ENCODE measurements at regions not wholly inside any gene's neighbourhood (a gene's known extent, or its start where the extent isn't known, plus 50 kb on each side); places are given as distances from the start of the nearest gene placed in this dataset.

- TF ChIP-seq POLR2A (IDR thresholded peaks at IDR 0.05; ENCODE audit: low read length) (no peak), GATA1 (IDR thresholded peaks at IDR 0.05; ENCODE audit: low read depth, low read length) (no peak)
- DNase-seq = no peak
These were observed 54.2 kb upstream of the BCL2L14 start for GRCh38 chr12:12016284-12017100.

DNA sequence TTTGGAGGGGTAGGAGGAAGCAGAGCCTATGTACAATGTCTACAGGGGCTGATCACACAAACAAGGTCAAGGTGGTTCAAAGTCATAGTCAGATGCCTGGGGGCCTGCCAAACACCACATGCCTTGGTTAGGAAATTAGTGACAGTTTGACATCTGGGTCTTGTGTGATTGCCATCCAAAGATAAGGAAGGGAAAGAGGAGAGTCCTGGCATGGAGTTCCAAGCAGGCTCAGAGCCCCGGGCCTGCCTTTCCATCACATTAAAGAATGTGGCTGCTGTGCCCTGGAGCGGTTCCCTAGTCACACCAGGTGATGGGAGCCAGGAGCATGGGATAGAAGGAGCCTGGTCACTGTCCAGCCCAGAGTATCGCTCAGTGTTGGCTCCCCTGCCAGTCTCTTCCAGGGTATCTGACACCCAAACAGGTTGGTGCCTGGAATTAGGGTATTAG, 53.6 kb upstream of the BCL2L14 start:
- TF ChIP-seq POLR2A (IDR thresholded peaks at IDR 0.05; ENCODE audit: low read length) = no peak
- TF ChIP-seq GATA1 (IDR thresholded peaks at IDR 0.05; ENCODE audit: low read depth, low read length) = no peak
- DNase-seq = no peak

DNA sequence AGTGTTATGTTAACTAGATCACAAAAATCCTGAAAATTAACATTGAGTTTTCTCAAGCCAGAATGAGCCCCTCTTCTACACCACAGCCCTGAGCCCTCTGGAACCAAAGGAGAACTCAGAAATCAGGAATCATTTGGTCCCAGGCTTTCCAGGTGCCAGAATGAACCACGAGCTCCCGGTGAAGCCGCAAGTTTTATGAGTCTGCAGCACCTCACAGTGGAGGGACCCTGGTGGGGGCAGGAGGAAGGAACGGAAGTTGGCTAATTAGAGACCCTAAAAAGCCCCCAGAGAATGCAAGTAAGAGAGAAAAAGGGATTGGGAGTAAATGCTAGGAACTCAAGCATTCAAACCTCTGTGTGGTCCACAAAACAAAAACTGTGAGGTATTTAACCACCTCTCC, 52.9 kb upstream of the BCL2L14 start:
- DNase-seq = no peak
- TF ChIP-seq GATA1 (IDR thresholded peaks at IDR 0.05; ENCODE audit: low read depth, low read length) (no peak), POLR2A (IDR thresholded peaks at IDR 0.05; ENCODE audit: low read length) (no peak)

DNA sequence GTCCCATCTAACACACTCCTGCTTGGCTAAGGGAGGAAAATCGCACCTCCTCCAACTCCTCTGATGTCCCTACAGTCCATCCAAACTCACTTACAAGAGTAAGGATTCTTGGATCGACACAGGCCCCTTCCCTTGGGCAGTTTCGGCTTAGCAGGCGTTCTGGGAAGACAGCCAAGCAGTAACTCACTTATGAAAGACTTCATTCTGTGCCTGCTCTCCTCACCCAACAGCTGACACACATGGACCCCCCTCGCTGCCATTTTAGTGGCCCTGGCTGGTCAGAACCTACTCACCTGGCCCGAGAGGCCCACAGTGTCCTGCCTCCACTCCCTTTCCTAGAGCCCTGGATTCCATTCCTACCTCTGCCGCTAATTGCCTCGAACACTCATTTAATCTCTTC, 52.3 kb upstream of the BCL2L14 start:
- DNase-seq = no peak
- TF ChIP-seq GATA1 (IDR thresholded peaks at IDR 0.05; ENCODE audit: low read depth, low read length) = no peak
- no peak for TF ChIP-seq POLR2A (IDR thresholded peaks at IDR 0.05; ENCODE audit: low read length)

GRCh38 chr12:12019881-12020280, 50.9 kb upstream of the BCL2L14 start:
- TF ChIP-seq POLR2A (IDR thresholded peaks at IDR 0.05; ENCODE audit: low read length) (no peak), GATA1 (IDR thresholded peaks at IDR 0.05; ENCODE audit: low read depth, low read length) (no peak)
- no peak for DNase-seq

DNA sequence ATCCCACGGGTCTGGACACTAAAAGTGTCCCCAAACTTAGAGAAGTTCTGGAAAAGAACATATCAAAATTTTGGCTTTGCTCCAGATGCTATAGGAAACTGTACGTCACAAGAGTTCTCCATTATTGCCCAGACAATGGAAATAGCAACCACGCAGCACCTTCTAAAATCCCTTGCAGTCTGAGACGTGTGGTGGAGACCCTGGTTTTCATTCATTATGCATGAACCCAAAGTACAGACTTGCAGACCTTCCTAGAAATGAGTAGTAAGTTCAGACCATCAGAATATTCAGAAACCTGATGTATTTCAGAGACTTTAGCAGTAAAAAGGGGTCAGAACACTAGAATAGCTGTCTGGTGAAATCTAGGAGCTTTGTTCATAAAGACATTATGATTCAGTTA, 50.0 kb upstream of the BCL2L14 start:
- TF ChIP-seq POLR2A (IDR thresholded peaks at IDR 0.05; ENCODE audit: low read length) = no peak
- TF ChIP-seq GATA1 (IDR thresholded peaks at IDR 0.05; ENCODE audit: low read depth, low read length) = no peak
- DNase-seq = no peak

Data from erythroblast (primary cell).